ENCODE measurements at regions not wholly inside any gene's neighbourhood (a gene's known extent, or its start where the extent isn't known, plus 50 kb on each side); places are given as distances from the start of the nearest gene placed in this dataset.

- DNase-seq (ENCODE audit: extremely low read depth, low read depth, low spot score): no peak
These were observed 130.9 kb upstream of the PMEPA1 start for GRCh38 chr20:57840504-57841296.

- no peak for DNase-seq (ENCODE audit: extremely low read depth, low read depth, low spot score)
These were observed 130.3 kb upstream of the PMEPA1 start for GRCh38 chr20:57840066-57840465.

- no peak for DNase-seq (ENCODE audit: extremely low read depth, low read depth, low spot score)
These were observed 128.9 kb upstream of the PMEPA1 start for GRCh38 chr20:57838670-57839151.

- DNase-seq (ENCODE audit: extremely low read depth, low read depth, low spot score): no peak
These were observed 127.6 kb upstream of the PMEPA1 start for GRCh38 chr20:57837208-57838035.

GRCh38 chr20:57835588-57836455 is 126.0 kb upstream of the PMEPA1 start:
- DNase-seq (ENCODE audit: extremely low read depth, low read depth, low spot score): no peak

- DNase-seq (ENCODE audit: extremely low read depth, low read depth, low spot score): no peak
These were observed 125.2 kb upstream of the PMEPA1 start for GRCh38 chr20:57835074-57835452.

- DNase-seq (ENCODE audit: extremely low read depth, low read depth, low spot score): no peak
These were observed 124.7 kb upstream of the PMEPA1 start for GRCh38 chr20:57834306-57835073.

- no peak for DNase-seq (ENCODE audit: extremely low read depth, low read depth, low spot score)
These were observed 122.3 kb upstream of the PMEPA1 start for GRCh38 chr20:57831993-57832585.

- DNase-seq (ENCODE audit: extremely low read depth, low read depth, low spot score): no peak
These were observed 121.6 kb upstream of the PMEPA1 start for GRCh38 chr20:57831326-57831992.

GRCh38 chr20:57830515-57830895 is 120.7 kb upstream of the PMEPA1 start:
- DNase-seq (ENCODE audit: extremely low read depth, low read depth, low spot score): no peak

GRCh38 chr20:57829805-57830514 is 120.1 kb upstream of the PMEPA1 start:
- no peak for DNase-seq (ENCODE audit: extremely low read depth, low read depth, low spot score)

GRCh38 chr20:57829336-57829735 is 119.5 kb upstream of the PMEPA1 start:
- DNase-seq (ENCODE audit: extremely low read depth, low read depth, low spot score): no peak

- no peak for DNase-seq (ENCODE audit: extremely low read depth, low read depth, low spot score)
These were observed 118.9 kb upstream of the PMEPA1 start for GRCh38 chr20:57828696-57829095.

- DNase-seq (ENCODE audit: extremely low read depth, low read depth, low spot score): no peak
These were observed 117.0 kb upstream of the PMEPA1 start for GRCh38 chr20:57826666-57827287.

- no peak for DNase-seq (ENCODE audit: extremely low read depth, low read depth, low spot score)
These were observed 115.1 kb upstream of the PMEPA1 start for GRCh38 chr20:57824909-57825308.

- no peak for DNase-seq (ENCODE audit: extremely low read depth, low read depth, low spot score)
These were observed 112.1 kb upstream of the PMEPA1 start for GRCh38 chr20:57821935-57822334.

- DNase-seq (ENCODE audit: extremely low read depth, low read depth, low spot score): no peak
These were observed 110.0 kb upstream of the PMEPA1 start for GRCh38 chr20:57819691-57820380.

- DNase-seq (ENCODE audit: extremely low read depth, low read depth, low spot score): no peak
These were observed 109.5 kb upstream of the PMEPA1 start for GRCh38 chr20:57819291-57819690.

All from glomerular endothelial cell (primary cell).